ENCODE measurements at regions not wholly inside any gene's neighbourhood (a gene's known extent, or its start where the extent isn't known, plus 50 kb on each side); places are given as distances from the start of the nearest gene placed in this dataset.

- no peak overlapping the region for H3K4me3 ChIP-seq (replicated peaks in 1 of 3; ENCODE audit: insufficient read depth in 1 of 3, low read depth in 2 of 3, low read length in 3 of 3)
- ChIA-PET CTCF (ENCODE audit: low intra/inter-chr PET ratio, low total read pairs) (no interaction called here), POLR2A (no interaction called here)
- no peak for TF ChIP-seq ZNF510 (CRISPR knock-in tag; IDR thresholded peaks at IDR 0.05; ENCODE audit: low read depth)
- no peak for TF ChIP-seq ZNF180 (CRISPR knock-in tag; IDR thresholded peaks at IDR 0.05; ENCODE audit: borderline replicate concordance, low read depth)
- TF ChIP-seq ZNF501 (CRISPR knock-in tag; IDR thresholded peaks at IDR 0.05) = no peak
- no peak for TF ChIP-seq PRDM15 (CRISPR knock-in tag; IDR thresholded peaks at IDR 0.05)
- TF ChIP-seq TBX3 (IDR thresholded peaks at IDR 0.05; ENCODE audit: borderline replicate concordance) = no peak
- no peak for TF ChIP-seq ZNF264 (CRISPR knock-in tag; IDR thresholded peaks at IDR 0.05)
- TF ChIP-seq RCOR2 (CRISPR knock-in tag; IDR thresholded peaks at IDR 0.05) = no peak
- TF ChIP-seq ZNF350 (CRISPR knock-in tag; IDR thresholded peaks at IDR 0.05; ENCODE audit: borderline replicate concordance, low read depth) = no peak
- no peak for TF ChIP-seq ATRX (CRISPR knock-in tag; IDR thresholded peaks at IDR 0.05; ENCODE audit: borderline replicate concordance)
- no peak for TF ChIP-seq ZNF382 (CRISPR knock-in tag; IDR thresholded peaks at IDR 0.05; ENCODE audit: borderline replicate concordance)
- TF ChIP-seq CBX2 (IDR thresholded peaks at IDR 0.05; ENCODE audit: low read depth, low read length) = no peak
- no peak for TF ChIP-seq CBX2 (CRISPR knock-in tag; IDR thresholded peaks at IDR 0.05; ENCODE audit: low read depth)
- no peaks in the 10 kb centered on the region for H3K36me3 ChIP-seq (replicated peaks in 1 of 2; ENCODE audit: control insufficient read depth in 1 of 2, insufficient read depth in 2 of 2, low read length in 2 of 2)
- no peak overlapping the region for H3K4me2 ChIP-seq (ENCODE audit: low read depth, low read length)
- no peak for DNase-seq (ENCODE audit: low spot score)
- no peak for ATAC-seq
- BruUV-seq (replicated peaks) = no TSS peak
- intact Hi-C loops (cut with micrococcal nuclease; ENCODE audit: unreplicated experiment) (no loop called here), in situ Hi-C loops (cut with HindIII; ENCODE audit: extremely low pct_ligation_motif_present, low pct_unique_long_range_greater_than_20kb) (no loop called here)
- H3K27me3 ChIP-seq (ENCODE audit: control insufficient read depth in 1 of 2, insufficient read depth in 2 of 2, low read length in 2 of 2) = no peaks in the 10 kb centered on the region
- H2AFZ ChIP-seq (ENCODE audit: low read length) = no peak overlapping the region
- no peaks in the 10 kb centered on the region for H3K4me1 ChIP-seq (ENCODE audit: insufficient read depth, low read length)
- H3K9ac ChIP-seq (ENCODE audit: insufficient read depth, low read depth, low read length) = no peak overlapping the region
- WGBS (ENCODE audit: low lambda C conversion rate) = 7% methylated on average over 2 of the region's 2 CpGs
- no peak overlapping the region for H3K27ac ChIP-seq (ENCODE audit: extremely low read length, insufficient read depth, low read length)
- no peaks in the 10 kb centered on the region for H3K9me3 ChIP-seq (ENCODE audit: low read length)
- FAIRE-seq = no peak
- H3K79me2 ChIP-seq (ENCODE audit: insufficient read depth, low read length) = no peaks in the 10 kb centered on the region
- H4K20me1 ChIP-seq (ENCODE audit: insufficient read depth, low read length) = no peaks in the 10 kb centered on the region
Observed at GRCh38 chr6:105808571-105808970, 277.6 kb upstream of the PRDM1 start.
